Epidermal melanocyte (primary cell): ENCODE measurements at regions not wholly inside any gene's neighbourhood (a gene's known extent, or its start where the extent isn't known, plus 50 kb on each side); places are given as distances from the start of the nearest gene placed in this dataset.

ENCODE experiments used
- DNase-seq: peaks from one replicate; pipeline ENCODE4 v3.0.0; 2011; ENCODE audit warnings: low spot score; ENCODE audit not compliant: insufficient read length

- no peak for DNase-seq
Observed at GRCh38 chr1:4973341-4973740, 318.9 kb downstream of the AJAP1 start.

- no peak for DNase-seq
Observed at GRCh38 chr1:4972761-4973320, 318.4 kb downstream of the AJAP1 start.

GRCh38 chr1:4971666-4972065 is 317.3 kb downstream of the AJAP1 start:
- no peak for DNase-seq

GRCh38 chr1:4970532-4970931 is 316.1 kb downstream of the AJAP1 start:
- DNase-seq = no peak

GRCh38 chr1:4969556-4970129 is 315.2 kb downstream of the AJAP1 start:
- no peak for DNase-seq

GRCh38 chr1:4965346-4966075 is 311.1 kb downstream of the AJAP1 start:
- no peak for DNase-seq

- no peak for DNase-seq
Observed at GRCh38 chr1:4964634-4965345, 310.4 kb downstream of the AJAP1 start.

- DNase-seq = no peak
Observed at GRCh38 chr1:4963251-4963650, 308.8 kb downstream of the AJAP1 start.

GRCh38 chr1:4962836-4963235 is 308.4 kb downstream of the AJAP1 start:
- no peak for DNase-seq

GRCh38 chr1:4961935-4962645 is 307.7 kb downstream of the AJAP1 start:
- no peak for DNase-seq

GRCh38 chr1:4960782-4961475 is 306.5 kb downstream of the AJAP1 start:
- no peak for DNase-seq

- no peak for DNase-seq
Observed at GRCh38 chr1:4960336-4960735, 305.9 kb downstream of the AJAP1 start.

- no peak for DNase-seq
Observed at GRCh38 chr1:4959216-4959615, 304.8 kb downstream of the AJAP1 start.

GRCh38 chr1:4957027-4957426 is 302.6 kb downstream of the AJAP1 start:
- no peak for DNase-seq

GRCh38 chr1:4954392-4954791 is 300.0 kb downstream of the AJAP1 start:
- DNase-seq = no peak

- DNase-seq = no peak
Observed at GRCh38 chr1:4951601-4952000, 297.2 kb downstream of the AJAP1 start.

GRCh38 chr1:4946343-4946742 is 291.9 kb downstream of the AJAP1 start:
- DNase-seq = no peak

- no peak for DNase-seq
Observed at GRCh38 chr1:4944911-4945310, 290.5 kb downstream of the AJAP1 start.

- no peak for DNase-seq
Observed at GRCh38 chr1:4944072-4944471, 289.7 kb downstream of the AJAP1 start.

GRCh38 chr1:4939266-4939665 is 284.9 kb downstream of the AJAP1 start:
- no peak for DNase-seq

GRCh38 chr1:4937876-4938534 is 283.6 kb downstream of the AJAP1 start:
- no peak for DNase-seq
